GM12892 (cell line): ENCODE measurements at regions not wholly inside any gene's neighbourhood (a gene's known extent, or its start where the extent isn't known, plus 50 kb on each side); places are given as distances from the start of the nearest gene placed in this dataset.

Experiments used
- POLR2A ChIP-seq: IDR thresholded peaks from 2 replicates; pipeline ENCODE4 v1.6.1; 2011; ENCODE audit warnings: low read depth, low read length, control low read depth
- POLR2AphosphoS5 ChIP-seq: IDR thresholded peaks from 2 replicates; pipeline ENCODE4 v1.6.1; 2011; ENCODE audit warnings: low read depth, low read length, control low read depth
- TAF1 ChIP-seq: IDR thresholded peaks from 2 replicates; pipeline ENCODE4 v1.6.1; 2011; ENCODE audit warnings: low read depth, mild to moderate bottlenecking, control low read depth, low read length, borderline replicate concordance

GRCh38 chr6:165768961-165769360 is 105.9 kb upstream of the PDE10A start:
- TF ChIP-seq POLR2AphosphoS5, result no peak
- TF ChIP-seq POLR2A, result no peak
- TF ChIP-seq TAF1, result no peak
